HG02759 (cell line): ENCODE measurements at regions not wholly inside any gene's neighbourhood (a gene's known extent, or its start where the extent isn't known, plus 50 kb on each side); places are given as distances from the start of the nearest gene placed in this dataset.

ENCODE experiments used
- ATAC-seq: cut with Tn5 transposase; IDR thresholded peaks from one replicate; pipeline ENCODE4 v1.9.1; 2021; ENCODE audit warnings: mild to moderate bottlenecking, moderate library complexity; ENCODE audit not compliant: unreplicated experiment

DNA sequence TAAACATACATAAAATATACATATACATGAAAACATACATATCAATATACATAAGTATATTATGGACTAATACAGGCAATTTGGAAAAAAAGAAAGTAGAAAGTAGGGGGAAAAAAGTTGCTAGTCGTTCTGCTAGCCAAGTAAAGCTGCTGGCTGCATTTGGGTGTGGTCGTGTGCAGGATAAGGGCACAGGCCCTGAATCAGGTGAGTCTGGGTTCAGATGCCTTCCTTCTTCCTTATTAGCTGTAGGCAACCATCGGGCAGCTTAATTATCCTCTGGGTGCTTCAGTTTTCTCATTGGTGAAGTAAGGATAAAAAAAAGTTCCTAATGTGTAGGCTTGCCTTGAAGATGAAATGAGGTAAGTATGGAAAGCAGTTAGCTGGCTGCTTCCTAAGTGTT is 59.2 kb upstream of the SPRY4 start:
- ATAC-seq = no peak

GRCh38 chr5:142382186-142382585 is 57.4 kb upstream of the SPRY4 start:
- no peak for ATAC-seq

DNA sequence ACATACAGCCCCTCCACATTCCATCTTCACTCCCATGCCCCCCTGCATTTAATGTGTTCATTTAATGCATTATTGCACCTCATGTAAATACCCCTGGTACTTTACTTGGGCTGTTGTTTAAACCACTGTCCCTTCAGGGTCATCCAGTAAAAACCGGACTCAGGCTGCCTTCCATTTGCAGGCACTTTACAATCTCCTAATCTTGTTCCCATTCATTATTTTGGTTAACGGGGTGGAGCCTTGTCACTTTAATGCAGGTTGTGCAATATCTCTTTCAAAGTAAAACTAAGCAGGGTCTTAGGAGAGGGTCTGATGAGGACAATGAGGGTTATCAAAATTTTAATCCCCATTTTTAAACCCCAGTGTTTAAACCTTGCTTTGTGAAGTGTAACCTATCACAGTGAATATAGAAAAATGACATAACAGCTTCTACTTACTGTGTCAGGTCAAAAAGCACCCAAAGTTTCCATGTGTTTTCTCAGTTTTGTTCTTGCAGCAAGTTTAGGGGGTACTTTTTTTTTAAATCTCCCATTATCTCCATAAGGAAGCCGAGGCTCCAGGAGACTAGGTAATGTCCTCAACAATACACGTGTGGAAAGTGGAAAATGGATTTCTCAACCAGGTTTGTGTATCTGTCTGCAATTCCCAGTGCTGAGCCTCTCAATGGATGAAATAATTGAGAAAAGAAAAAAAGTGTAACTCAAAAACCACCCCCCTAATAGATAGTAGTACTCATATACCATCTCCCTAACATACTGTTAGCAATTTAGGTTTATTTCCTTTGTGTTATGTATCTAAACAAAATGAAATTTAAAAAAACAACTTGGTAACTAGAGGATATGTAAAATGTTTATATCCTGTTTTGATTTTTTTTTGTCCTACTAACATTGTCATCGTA is 54.2 kb upstream of the SPRY4 start:
- no peak for ATAC-seq

GRCh38 chr5:142375944-142376411 is 51.2 kb upstream of the SPRY4 start:
- ATAC-seq = no peak
